Fibroblast of mammary gland (primary cell): ENCODE measurements at regions not wholly inside any gene's neighbourhood (a gene's known extent, or its start where the extent isn't known, plus 50 kb on each side); places are given as distances from the start of the nearest gene placed in this dataset.
A peak's percentile ranks its signal among the peaks of the same experiment; 100 is the strongest.

Experiments
- DNase-seq: peaks from one replicate; pipeline ENCODE4 v3.0.0-alpha.2; 2010; ENCODE audit warnings: low read depth
- H3K4me3 ChIP-seq: 2 replicates; pipeline ENCODE4 v1.5.1; 2011; ENCODE audit warnings: low read depth, mild to moderate bottlenecking, low read length, moderate library complexity; ENCODE audit not compliant: control insufficient read depth
- CTCF ChIP-seq: conservative IDR thresholded peaks from 2 replicates; pipeline ENCODE4 v1.5.1; 2011; ENCODE audit warnings: low read depth, low read length, inconsistent platforms; ENCODE audit not compliant: control insufficient read depth, insufficient read depth

- H3K4me3 ChIP-seq = no peak overlapping the region
- no peak for TF ChIP-seq CTCF
- no peak for DNase-seq
These were observed 90.5 kb upstream of the FAM3C start for GRCh38 chr7:121486590-121486989.

GRCh38 chr7:121485467-121486243 lies 89.5 kb upstream of the FAM3C start:
- no peak overlapping the region for H3K4me3 ChIP-seq
- DNase-seq = peak; percentile 10
- no peak for TF ChIP-seq CTCF

GRCh38 chr7:121484089-121484763 lies 88.1 kb upstream of the FAM3C start:
- no peak for TF ChIP-seq CTCF
- no peak overlapping the region for H3K4me3 ChIP-seq

GRCh38 chr7:121480566-121481335 lies 84.6 kb upstream of the FAM3C start:
- H3K4me3 ChIP-seq = no peak overlapping the region
- TF ChIP-seq CTCF = no peak
- no peak for DNase-seq

More at GRCh38 chr7:121484089-121484763, 88.1 kb upstream of the FAM3C start:
- no peak for DNase-seq

- H3K4me3 ChIP-seq = no peak overlapping the region
- no peak for TF ChIP-seq CTCF
- no peak for DNase-seq
These were observed 84.0 kb upstream of the FAM3C start for GRCh38 chr7:121480058-121480457.

GRCh38 chr7:121479466-121479865 lies 83.4 kb upstream of the FAM3C start:
- DNase-seq = no peak
- no peak overlapping the region for H3K4me3 ChIP-seq
- TF ChIP-seq CTCF = no peak
